Endothelial cell of umbilical vein (primary cell): ENCODE measurements at regions not wholly inside any gene's neighbourhood (a gene's known extent, or its start where the extent isn't known, plus 50 kb on each side); places are given as distances from the start of the nearest gene placed in this dataset.

Experiments
- BruUV-seq: library from RNA; stranded (reverse); fragments of 400-500 nt; replicated peaks from 2 replicates; lab custom pipeline; 2021; lab: Mats Ljungman, UMichigan
- CTCF ChIA-PET: fragments of 300-600, 350-600 bp; sonication (Branson Sonifier 250); formaldehyde crosslinking; loops from one replicate; lab custom pipeline; 2021; ENCODE audit warnings: antibody characterized with exemption, inconsistent platforms; lab: Charles Lee
- POLR2A ChIA-PET: fragments of 300-600, 350-600 bp; sonication (Branson Sonifier 250); formaldehyde crosslinking; loops from one replicate; lab custom pipeline; 2021; ENCODE audit warnings: antibody characterized with exemption, inconsistent platforms; lab: Charles Lee
- DNase-seq: peaks from one replicate; pipeline ENCODE4 v3.0.0-alpha.2; 2011; ENCODE audit warnings: low read depth, low spot score
- FAIRE-seq: peaks from 2 replicates; lab custom pipeline; 2011; peaks lifted over from hg19 to GRCh38; lab: Jason Lieb, UNC
- H2AFZ ChIP-seq: 2 replicates; pipeline ENCODE4 v1.6.0; 2012; ENCODE audit warnings: low read depth, low read length, control low read depth, inconsistent platforms
- H3K27ac ChIP-seq: 2 replicates; pipeline ENCODE4 v1.5.1; 2011; ENCODE audit warnings: low read depth, mild to moderate bottlenecking, control low read depth, low read length, moderate library complexity; ENCODE audit not compliant: insufficient read depth
- H3K27me3 ChIP-seq, 2 experiments: 2 replicates each; pipeline versions ENCODE4 v1.6.0 to v1.6.1; 2011; ENCODE audit warnings: low read length in 2 of 2, mixed read lengths in 1 of 2; ENCODE audit not compliant: control insufficient read depth in 2 of 2, insufficient read depth in 2 of 2
- H3K36me3 ChIP-seq, 2 experiments: 2 replicates in 1 of 2; 3 replicates in 1 of 2; pipeline ENCODE4 v1.5.1; 2011; ENCODE audit warnings: low read length in 2 of 2, mild to moderate bottlenecking in 1 of 2, moderate library complexity in 1 of 2; ENCODE audit not compliant: control insufficient read depth in 2 of 2, insufficient read depth in 2 of 2; ENCODE audit errors: extremely low read depth in 1 of 2
- H3K4me1 ChIP-seq: 3 replicates; pipeline ENCODE4 v1.5.1; 2011; ENCODE audit warnings: mild to moderate bottlenecking, low read length; ENCODE audit not compliant: control insufficient read depth, insufficient read depth; ENCODE audit errors: extremely low read depth
- H3K4me2 ChIP-seq: 2 replicates; pipeline ENCODE4 v1.6.1; 2011; ENCODE audit warnings: low read length, control low read depth, mixed read lengths; ENCODE audit not compliant: insufficient read depth
- H3K4me3 ChIP-seq, 3 experiments: fragments of 200-600 bp in 1 of 3; sonication (generic), shearing (Covaris generic) in 1 of 3; replicated peaks in 1 of 3; 2 replicates each; pipeline ENCODE4 v1.5.1; 2011 to 2016; ENCODE audit warnings: control low read depth in 3 of 3, low read length in 3 of 3, mild to moderate bottlenecking in 2 of 3, inconsistent platforms in 1 of 3, low read depth in 1 of 3, moderate library complexity in 1 of 3; ENCODE audit not compliant: insufficient read depth in 1 of 3
- H3K79me2 ChIP-seq: 2 replicates; pipeline ENCODE4 v1.6.0; 2012; ENCODE audit warnings: low read length, inconsistent platforms; ENCODE audit not compliant: control insufficient read depth, insufficient read depth
- H3K9ac ChIP-seq: replicated peaks from 2 replicates; pipeline ENCODE3; 2011; ENCODE audit warnings: low read length, control low read depth; ENCODE audit not compliant: insufficient read depth; ENCODE audit errors: extremely low read depth
- H3K9me1 ChIP-seq: replicated peaks from 3 replicates; pipeline ENCODE4 v1.6.0; 2011; ENCODE audit warnings: mild to moderate bottlenecking, low read length; ENCODE audit not compliant: control insufficient read depth, insufficient read depth; ENCODE audit errors: extremely low read depth
- H3K9me3 ChIP-seq: replicated peaks from 2 replicates; pipeline ENCODE4 v1.5.1; 2012; ENCODE audit warnings: low read length, inconsistent platforms; ENCODE audit not compliant: control insufficient read depth, insufficient read depth
- H4K20me1 ChIP-seq: replicated peaks from 2 replicates; pipeline ENCODE3; 2011; ENCODE audit warnings: mild to moderate bottlenecking, low read length; ENCODE audit not compliant: control insufficient read depth, insufficient read depth; ENCODE audit errors: extremely low read depth
- EZH2 ChIP-seq: IDR thresholded peaks from 2 replicates; pipeline ENCODE4 v1.6.1; 2012; ENCODE audit warnings: borderline replicate concordance, low read depth, mild to moderate bottlenecking, moderate library complexity, low read length, inconsistent platforms; ENCODE audit not compliant: severe bottlenecking
- FOS ChIP-seq: IDR thresholded peaks from 2 replicates; pipeline ENCODE4 v1.6.1; 2011; ENCODE audit warnings: mild to moderate bottlenecking, low read length, moderate library complexity, borderline replicate concordance; ENCODE audit not compliant: insufficient read depth
- GATA2 ChIP-seq: IDR thresholded peaks from 2 replicates; pipeline ENCODE4 v1.7.0; 2011; ENCODE audit warnings: low read depth, mild to moderate bottlenecking, moderate library complexity, mixed read lengths, low read length; ENCODE audit not compliant: insufficient read length, insufficient read depth
- JUN ChIP-seq: IDR thresholded peaks from 2 replicates; pipeline ENCODE4 v1.6.1; 2011; ENCODE audit warnings: borderline replicate concordance, low read depth; ENCODE audit not compliant: insufficient read length, insufficient read depth
- MYC ChIP-seq: IDR thresholded peaks from one replicate; pipeline ENCODE4 v1.6.1; 2011; ENCODE audit warnings: mild to moderate bottlenecking, low read depth, low read length
- POLR2A ChIP-seq: IDR thresholded peaks from 2 replicates; pipeline ENCODE4 v1.6.1; 2012; ENCODE audit warnings: low read depth, mild to moderate bottlenecking, control low read depth, low read length
- POLR2AphosphoS5 ChIP-seq: IDR thresholded peaks from 2 replicates; pipeline ENCODE4 v1.6.1; 2012; ENCODE audit warnings: low read depth, mild to moderate bottlenecking, control low read depth, low read length, moderate library complexity; ENCODE audit not compliant: insufficient read depth
- dilution Hi-C: fragments of 300-500 bp; cut with MboI; formaldehyde crosslinking; loops from one replicate; pipeline ENCODE4 v1.15.0; 2019; ENCODE audit warnings: low sequenced_read_pairs; ENCODE audit not compliant: extremely low pct_ligation_motif_present
- intact Hi-C: fragments of 100-400 bp; cut with micrococcal nuclease; formaldehyde crosslinking; loops from one replicate; pipeline ENCODE4 v1.10.0; 2022
- TF ChIP-seq, protein P1 (sequence below), 2 donors: IDR thresholded peaks; 1 replicate in 1 of 2; 2 replicates in 1 of 2; pipeline ENCODE4 v1.5.1; 2011; ENCODE audit warnings: low read length in 2 of 2, mild to moderate bottlenecking in 2 of 2, moderate library complexity in 2 of 2, control low read depth in 1 of 2, inconsistent platforms in 1 of 2, low read depth in 1 of 2; ENCODE audit not compliant: insufficient read depth in 1 of 2; ENCODE audit errors: extremely low read depth in 1 of 2
- TF ChIP-seq, protein P2 (sequence below): IDR thresholded peaks from 2 replicates; pipeline ENCODE4 v1.6.1; 2011; ENCODE audit not compliant: insufficient read depth, insufficient read length

GRCh38 chr2:71947809-71948208 lies 199.9 kb downstream of the CYP26B1 start:
- H3K27me3 ChIP-seq = no peaks in the 10 kb centered on the region
- TF ChIP-seq, protein P1, sequence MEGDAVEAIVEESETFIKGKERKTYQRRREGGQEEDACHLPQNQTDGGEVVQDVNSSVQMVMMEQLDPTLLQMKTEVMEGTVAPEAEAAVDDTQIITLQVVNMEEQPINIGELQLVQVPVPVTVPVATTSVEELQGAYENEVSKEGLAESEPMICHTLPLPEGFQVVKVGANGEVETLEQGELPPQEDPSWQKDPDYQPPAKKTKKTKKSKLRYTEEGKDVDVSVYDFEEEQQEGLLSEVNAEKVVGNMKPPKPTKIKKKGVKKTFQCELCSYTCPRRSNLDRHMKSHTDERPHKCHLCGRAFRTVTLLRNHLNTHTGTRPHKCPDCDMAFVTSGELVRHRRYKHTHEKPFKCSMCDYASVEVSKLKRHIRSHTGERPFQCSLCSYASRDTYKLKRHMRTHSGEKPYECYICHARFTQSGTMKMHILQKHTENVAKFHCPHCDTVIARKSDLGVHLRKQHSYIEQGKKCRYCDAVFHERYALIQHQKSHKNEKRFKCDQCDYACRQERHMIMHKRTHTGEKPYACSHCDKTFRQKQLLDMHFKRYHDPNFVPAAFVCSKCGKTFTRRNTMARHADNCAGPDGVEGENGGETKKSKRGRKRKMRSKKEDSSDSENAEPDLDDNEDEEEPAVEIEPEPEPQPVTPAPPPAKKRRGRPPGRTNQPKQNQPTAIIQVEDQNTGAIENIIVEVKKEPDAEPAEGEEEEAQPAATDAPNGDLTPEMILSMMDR (IDR thresholded peaks at IDR 0.05; ENCODE audit: extremely low read depth in 1 of 2, insufficient read depth in 1 of 2, low read depth in 1 of 2, low read length in 2 of 2) = no peak
- no peak for TF ChIP-seq JUN
- no peak for TF ChIP-seq FOS
- TF ChIP-seq, protein P2, sequence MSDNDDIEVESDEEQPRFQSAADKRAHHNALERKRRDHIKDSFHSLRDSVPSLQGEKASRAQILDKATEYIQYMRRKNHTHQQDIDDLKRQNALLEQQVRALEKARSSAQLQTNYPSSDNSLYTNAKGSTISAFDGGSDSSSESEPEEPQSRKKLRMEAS = no peak
- no peak for TF ChIP-seq POLR2A
- FAIRE-seq (no peak), DNase-seq (no peak)
- no TSS peak for BruUV-seq
- H3K4me3 ChIP-seq = no peak overlapping the region
- POLR2A ChIA-PET = no interaction called here
- dilution Hi-C loops (no loop called here), intact Hi-C loops (no loop called here)
- H4K20me1 ChIP-seq = no peaks in the 10 kb centered on the region
- H3K4me1 ChIP-seq = no peaks in the 10 kb centered on the region
- H3K27ac ChIP-seq = no peak overlapping the region
- no peaks in the 10 kb centered on the region for H3K9me1 ChIP-seq
- H2AFZ ChIP-seq = no peak overlapping the region
- H3K36me3 ChIP-seq = no peaks in the 10 kb centered on the region
- no peaks in the 10 kb centered on the region for H3K79me2 ChIP-seq
- CTCF ChIA-PET = interaction anchor here (0.9 to 1.4 kb wide), 2 partner anchors 23 to 24 kb away, joined by 3 to 5 read pairs; no protein-coding TSS in a partner anchor
- H3K9me3 ChIP-seq = no peaks in the 10 kb centered on the region
- no peak overlapping the region for H3K9ac ChIP-seq
- no peak overlapping the region for H3K4me2 ChIP-seq

- no peaks in the 10 kb centered on the region for H3K4me1 ChIP-seq
- no peak for TF ChIP-seq JUN
- TF ChIP-seq FOS = no peak
- no peak for TF ChIP-seq POLR2AphosphoS5
- TF ChIP-seq, protein P2 = no peak
- TF ChIP-seq EZH2 = no peak
- TF ChIP-seq MYC = no peak
- no peak for TF ChIP-seq GATA2
- no peak for TF ChIP-seq POLR2A
- H2AFZ ChIP-seq = no peak overlapping the region
- H3K9ac ChIP-seq = no peak overlapping the region
- BruUV-seq = no TSS peak
- H3K27ac ChIP-seq = no peak overlapping the region
- H3K79me2 ChIP-seq = no peaks in the 10 kb centered on the region
- dilution Hi-C loops (no loop called here), intact Hi-C loops (no loop called here)
- no peaks in the 10 kb centered on the region for H4K20me1 ChIP-seq
- POLR2A ChIA-PET = no interaction called here
- no peaks in the 10 kb centered on the region for H3K36me3 ChIP-seq
- H3K9me3 ChIP-seq = no peaks in the 10 kb centered on the region
- H3K4me3 ChIP-seq = no peak overlapping the region
- DNase-seq (no peak), FAIRE-seq (no peak)
- CTCF ChIA-PET = interaction anchor here (1.6 kb wide), 1 partner anchor 9 kb away, joined by 3 read pairs; no protein-coding TSS in a partner anchor
- no peaks in the 10 kb centered on the region for H3K9me1 ChIP-seq
- no peak overlapping the region for H3K4me2 ChIP-seq
- H3K27me3 ChIP-seq = no peaks in the 10 kb centered on the region
Measured at GRCh38 chr2:71945603-71945959, 202.1 kb downstream of the CYP26B1 start.
